IPS-NIHi7 (cell line): ENCODE measurements at regions not wholly inside any gene's neighbourhood (a gene's known extent, or its start where the extent isn't known, plus 50 kb on each side); places are given as distances from the start of the nearest gene placed in this dataset.
A peak's percentile ranks its signal among the peaks of the same experiment; 100 is the strongest.

Experiments
- DNase-seq: peaks from one replicate; pipeline ENCODE4 v3.0.0; 2012; ENCODE audit warnings: mixed read lengths; ENCODE audit errors: extremely low spot score

- DNase-seq, result no peak
Observed at GRCh38 chr13:47121092-47121763, 224.4 kb upstream of the HTR2A start.

DNA sequence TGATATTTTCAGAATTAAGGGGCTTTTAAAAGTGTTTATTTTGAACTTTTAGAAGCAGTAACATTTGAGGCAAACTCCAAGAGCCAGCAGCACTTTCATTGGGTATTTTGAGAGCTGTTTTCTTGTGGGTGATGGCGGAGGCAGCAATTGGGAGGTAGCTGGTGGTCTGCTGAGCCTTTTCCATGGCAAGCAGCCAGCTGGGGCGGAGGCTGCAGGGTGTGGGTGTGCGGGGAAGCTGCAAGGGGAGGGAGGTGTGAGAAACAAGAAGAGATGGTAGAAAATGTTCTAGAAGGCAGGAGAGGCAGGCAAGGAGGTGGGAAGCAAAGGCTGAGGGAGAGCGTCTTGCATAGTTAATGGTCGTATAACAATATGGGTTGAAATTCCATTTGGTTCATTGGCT, 223.4 kb upstream of the HTR2A start:
- DNase-seq, result no peak

DNA sequence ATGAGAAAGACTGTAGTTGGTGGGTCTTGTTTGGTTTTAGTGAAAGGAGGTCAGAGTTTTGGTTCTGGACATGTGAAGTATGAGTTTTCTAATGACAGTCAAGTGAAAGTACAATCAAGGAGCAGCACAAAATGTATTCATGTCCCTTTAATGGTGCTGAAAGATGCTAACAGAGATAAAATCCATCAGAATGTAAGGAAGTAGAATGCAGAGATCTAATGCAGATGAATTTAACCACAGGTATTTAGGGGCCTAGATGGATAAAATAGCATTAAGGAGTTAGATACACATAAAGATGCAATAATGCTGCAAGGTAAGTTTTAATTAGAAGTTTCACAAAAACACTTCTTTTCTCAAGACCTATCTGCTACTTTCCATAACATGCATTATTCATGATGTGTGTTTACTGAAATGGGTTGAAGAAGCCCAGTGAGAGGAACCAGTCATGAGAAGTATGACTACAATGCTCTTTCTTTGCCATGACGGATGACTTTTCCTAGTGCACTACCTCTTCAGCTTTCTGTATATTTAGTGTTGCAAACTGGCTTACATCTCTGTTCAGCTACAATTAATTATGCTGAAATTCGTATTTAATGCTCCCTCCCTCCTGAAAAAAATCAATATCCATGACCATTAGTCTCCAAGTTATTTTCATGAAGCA, 222.9 kb upstream of the HTR2A start:
- no peak for DNase-seq

GRCh38 chr13:47117268-47117667, 220.4 kb upstream of the HTR2A start:
- no peak for DNase-seq

DNA sequence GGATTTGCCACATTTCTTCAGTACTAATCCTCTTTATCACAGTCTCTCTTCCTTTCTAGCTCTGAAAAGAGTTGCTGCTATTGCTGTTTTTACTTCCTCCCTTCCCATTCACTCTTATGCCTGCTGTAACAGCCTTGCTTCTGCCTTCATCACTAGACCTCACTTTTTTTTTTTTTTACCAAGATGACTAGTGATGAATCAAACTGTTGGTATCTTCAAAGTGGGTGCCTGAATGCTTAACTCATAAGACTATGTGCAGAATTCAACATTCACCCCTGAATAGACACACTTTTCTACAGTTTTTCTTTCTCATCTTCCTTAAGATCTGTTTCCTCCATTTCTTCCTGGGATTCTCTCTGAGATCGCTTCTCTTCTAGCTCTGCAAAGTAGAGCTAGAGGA, 217.2 kb upstream of the HTR2A start:
- DNase-seq, result no peak

GRCh38 chr13:47112903-47113299, 216.0 kb upstream of the HTR2A start:
- DNase-seq, result no peak

GRCh38 chr13:47112205-47112902, 215.5 kb upstream of the HTR2A start:
- peak; percentile 75 for DNase-seq

DNA sequence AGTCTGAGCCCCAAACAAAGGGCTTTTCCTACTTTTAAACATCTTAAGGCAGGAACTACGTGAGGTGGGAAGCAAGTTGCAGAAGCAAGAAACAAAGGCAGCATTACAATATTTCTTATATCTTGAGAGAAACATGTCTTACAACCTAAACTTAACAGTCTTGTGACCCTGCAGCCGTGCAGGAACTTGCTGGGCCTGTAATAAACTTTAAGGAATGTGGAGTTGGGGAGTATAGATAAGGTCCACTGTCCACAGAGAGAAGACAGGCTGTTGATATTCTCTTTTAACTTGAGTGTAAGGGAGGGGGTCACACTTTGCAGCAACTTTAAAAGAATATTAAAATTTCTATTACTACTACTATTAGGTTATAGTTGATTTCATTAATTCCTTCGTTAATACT, 214.6 kb upstream of the HTR2A start:
- no peak for DNase-seq

DNA sequence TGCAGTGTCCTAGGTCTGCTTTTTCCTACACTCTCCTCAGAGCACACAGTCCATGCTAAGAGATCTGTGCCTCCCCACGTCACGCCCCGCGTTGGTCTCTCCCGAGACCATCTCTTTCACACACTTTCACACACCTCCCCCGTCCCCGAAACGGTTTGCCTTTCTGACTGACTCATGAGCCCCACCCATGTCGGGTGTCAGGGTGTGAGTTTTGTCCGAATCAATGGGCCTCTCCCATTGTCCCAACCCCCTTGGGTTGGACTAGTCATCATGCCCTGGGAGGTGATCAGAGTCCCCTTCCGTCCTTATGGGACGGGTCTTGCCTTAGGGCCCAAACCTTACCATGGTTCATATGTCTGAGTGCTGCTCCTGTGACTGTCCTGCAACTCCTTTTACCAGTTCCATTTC, 214.0 kb upstream of the HTR2A start:
- DNase-seq, result no peak

DNA sequence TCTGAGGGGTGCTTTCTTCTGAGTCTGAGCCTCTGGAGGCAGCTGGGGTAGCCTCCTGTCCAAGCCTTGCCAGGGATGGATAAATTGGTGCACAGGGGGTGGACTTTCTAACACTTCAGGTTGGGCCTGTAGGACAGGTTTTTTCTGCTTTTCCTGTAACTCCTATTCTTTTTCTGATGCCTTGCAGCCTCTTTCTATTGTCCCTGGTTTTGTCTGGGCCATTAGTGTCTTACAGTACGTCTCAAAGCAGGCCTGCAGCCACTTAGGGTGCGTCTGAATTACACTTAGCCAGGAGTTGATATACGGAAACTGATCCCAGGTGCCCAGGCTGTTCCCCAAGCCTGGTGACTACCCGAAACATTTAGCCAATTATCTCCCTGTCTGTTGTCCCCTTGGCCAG, 213.3 kb upstream of the HTR2A start:
- DNase-seq, result no peak

DNA sequence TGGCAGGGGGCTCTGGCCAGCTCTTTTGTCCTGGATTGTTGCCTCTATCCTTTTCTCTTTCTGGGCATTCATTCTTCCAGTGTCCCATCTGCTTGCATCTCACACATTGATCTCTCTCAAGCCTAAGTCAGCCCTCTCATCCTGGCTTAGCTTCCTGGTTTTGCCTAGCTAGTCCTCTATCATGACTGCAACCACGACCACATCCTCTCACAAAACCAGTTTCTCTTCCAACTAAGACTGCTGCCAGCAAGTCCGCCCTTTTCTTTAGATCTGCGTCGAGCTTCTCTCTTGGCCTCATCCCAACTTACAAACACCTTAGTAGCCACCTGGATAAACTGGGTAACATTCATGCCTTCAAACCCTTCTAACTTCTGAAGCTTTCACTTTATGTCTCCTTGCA, 212.2 kb upstream of the HTR2A start:
- DNase-seq, result no peak

DNA sequence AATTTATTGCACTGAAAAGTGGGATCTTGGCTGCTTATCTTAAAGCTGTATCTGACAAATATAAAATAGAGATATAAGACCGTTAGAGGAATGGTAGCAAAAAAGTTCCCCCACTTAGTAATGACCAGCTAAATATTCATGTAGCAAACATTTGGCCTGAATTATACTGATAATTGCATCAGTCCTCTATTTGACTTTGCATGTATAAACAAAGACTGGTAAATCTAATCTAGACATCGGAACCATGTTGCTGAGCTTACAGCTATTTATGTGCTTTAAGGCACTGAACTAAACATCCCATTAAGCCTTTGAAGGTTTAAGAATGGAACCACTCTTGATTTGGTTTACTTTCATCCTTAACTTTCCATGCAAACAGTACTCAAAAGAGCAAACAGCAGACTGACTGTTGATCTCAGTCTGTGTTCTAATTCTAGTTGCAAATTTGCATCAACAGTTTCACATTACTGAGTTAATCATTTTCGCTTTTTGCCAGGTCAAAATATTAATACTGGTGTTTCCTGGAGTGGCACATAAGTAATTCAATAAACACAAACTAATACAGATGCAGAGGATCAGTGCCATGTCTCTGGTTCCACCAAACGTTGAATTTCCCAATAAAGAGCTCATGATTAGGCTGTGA, 203.5 kb upstream of the HTR2A start:
- DNase-seq, result no peak

DNA sequence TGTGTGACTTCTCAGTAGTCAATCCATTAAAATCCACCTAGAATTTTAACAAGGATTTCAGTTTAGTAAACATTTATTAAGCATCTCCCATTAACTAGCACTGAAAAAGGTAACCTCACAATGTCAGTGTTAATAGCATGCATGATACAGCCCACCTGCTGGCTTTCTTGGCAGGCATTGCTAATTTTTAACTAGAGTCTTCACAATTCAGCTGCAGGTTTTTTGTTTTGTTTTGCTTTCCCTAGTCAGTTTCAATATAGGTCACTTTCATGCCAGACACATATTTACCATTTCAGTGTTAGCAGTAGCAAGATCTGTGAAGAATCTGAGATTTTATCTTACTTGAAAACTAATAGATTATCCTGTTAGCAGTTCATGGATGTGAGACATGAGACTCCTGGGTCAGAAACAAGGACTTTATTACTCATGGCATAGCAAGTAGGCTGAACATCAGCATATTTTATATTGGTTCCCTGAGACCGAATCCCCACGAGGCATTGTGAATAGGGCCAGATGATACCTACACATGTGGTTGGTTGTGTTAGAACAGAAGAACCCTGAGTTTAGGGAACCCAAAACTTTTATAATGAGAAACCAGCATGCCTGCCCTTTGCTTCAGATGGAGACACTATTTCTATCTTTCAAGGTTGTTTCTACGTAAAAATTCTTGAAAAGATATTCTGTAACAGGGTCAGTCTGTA, 198.0 kb upstream of the HTR2A start:
- DNase-seq, result no peak

- DNase-seq, result no peak
Observed at GRCh38 chr13:47092202-47092601, 195.3 kb upstream of the HTR2A start.

DNA sequence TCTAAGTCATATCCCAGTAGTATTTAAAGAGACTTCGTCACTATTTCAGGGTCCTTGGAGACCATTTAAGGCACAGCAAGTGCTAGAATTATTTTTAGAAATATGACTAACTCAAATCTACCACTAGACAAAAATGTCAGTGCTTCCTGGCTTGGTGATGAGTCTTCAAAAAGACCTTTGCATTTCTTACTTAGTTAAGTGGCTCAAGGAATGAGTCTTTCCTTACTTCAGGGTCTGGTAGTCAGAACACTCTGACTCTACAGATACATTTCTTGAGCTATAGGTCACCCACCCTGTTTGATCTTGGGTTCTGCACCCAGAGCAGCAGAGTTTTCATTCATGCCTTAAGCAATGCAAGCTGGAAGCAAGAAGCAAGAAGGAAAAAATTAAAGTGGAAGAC, 191.0 kb upstream of the HTR2A start:
- DNase-seq, result no peak

DNA sequence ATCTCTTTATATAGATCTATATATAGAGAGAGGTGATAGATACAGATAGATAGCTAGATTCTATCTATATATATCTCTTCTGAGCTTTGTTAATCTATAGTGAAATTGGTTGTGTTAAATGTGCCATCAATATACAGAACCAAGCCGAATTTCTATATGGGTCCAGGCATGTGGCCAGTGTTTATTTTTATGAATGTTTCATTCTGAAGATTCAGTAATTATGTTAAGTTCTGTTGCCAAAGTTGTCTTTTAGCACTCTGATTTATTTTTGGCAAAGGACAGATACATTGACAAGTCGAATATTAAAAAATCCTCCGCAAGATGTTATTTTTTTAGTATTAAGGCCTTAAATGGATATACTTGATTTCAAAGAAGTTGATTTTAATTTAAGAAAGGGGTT, 190.4 kb upstream of the HTR2A start:
- DNase-seq, result no peak

GRCh38 chr13:47085346-47085745, 188.5 kb upstream of the HTR2A start:
- no peak for DNase-seq

DNA sequence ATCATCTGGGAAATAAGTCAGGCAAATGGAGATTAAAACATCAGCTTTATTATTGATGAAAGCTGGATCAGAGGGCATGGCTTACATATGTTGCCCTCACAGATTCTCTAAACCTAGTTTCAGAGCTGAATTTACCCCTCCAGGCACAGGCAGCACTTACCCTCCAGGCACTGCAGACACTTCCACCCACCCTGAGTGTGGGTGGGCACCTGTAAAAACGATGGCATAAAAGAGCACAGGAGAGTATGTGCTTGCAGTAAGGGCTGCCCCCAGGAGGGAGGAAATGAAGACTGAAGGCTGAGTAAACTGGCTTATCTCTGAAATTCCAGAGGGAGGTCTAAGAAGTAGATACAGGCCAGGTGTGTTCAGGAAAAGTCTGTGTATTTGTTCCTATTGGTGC, 185.0 kb upstream of the HTR2A start:
- DNase-seq, result peak; percentile 16

- no peak for DNase-seq
Observed at GRCh38 chr13:47081246-47081645, 184.4 kb upstream of the HTR2A start.

- DNase-seq, result no peak
Observed at GRCh38 chr13:47080621-47081020, 183.8 kb upstream of the HTR2A start.

DNA sequence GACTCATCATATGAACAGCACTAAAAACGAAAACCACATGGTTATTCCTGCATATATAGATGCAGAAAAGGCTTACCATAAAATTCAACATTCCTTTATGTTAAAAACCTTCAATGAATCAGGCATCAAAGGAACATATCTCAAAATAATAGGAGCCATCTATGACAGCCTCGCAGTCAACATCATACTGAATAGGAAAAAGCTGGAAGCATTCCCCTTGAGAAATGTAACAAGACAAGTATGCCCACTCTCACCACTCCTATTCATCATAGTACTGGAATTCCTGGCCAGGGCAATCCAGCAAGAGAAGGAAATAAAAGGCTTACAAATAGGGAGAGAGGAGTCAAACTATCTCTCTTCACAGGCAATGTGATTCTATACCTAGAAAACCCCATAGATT, 179.6 kb upstream of the HTR2A start:
- no peak for DNase-seq

DNA sequence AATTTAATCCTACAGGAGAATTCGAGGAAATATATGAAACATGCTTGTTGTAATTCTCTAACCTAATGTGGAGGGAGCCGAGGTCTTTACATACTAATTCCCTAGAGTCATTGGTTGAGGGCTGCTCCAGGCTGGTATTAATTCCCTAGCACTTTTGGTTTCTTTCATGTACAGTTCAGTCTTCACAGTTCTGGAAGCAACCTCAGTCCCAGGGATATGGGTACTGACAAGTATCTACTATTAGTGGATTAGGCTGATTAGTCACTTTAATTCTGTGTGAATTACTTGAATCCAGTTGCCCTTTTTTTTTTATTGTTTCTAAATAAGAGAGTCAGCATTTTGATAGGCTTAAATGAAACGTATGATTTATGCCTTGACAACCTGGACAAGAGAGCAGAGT, 172.3 kb upstream of the HTR2A start:
- no peak for DNase-seq
